ENCODE measurements at regions not wholly inside any gene's neighbourhood (a gene's known extent, or its start where the extent isn't known, plus 50 kb on each side); places are given as distances from the start of the nearest gene placed in this dataset.
A peak's percentile ranks its signal among the peaks of the same experiment; 100 is the strongest.
"Not testable (repeated sequence)": the region's sequence is repeated elsewhere in the genome, so short reads cannot be mapped to it uniquely, and the experiment has no call there.

- DNase-seq: no peak
Measured at GRCh38 chr14:21874167-21874566, 200.5 kb upstream of the OR4E1 start.

- DNase-seq: peak; percentile 49
Measured at GRCh38 chr14:21868442-21869046, 194.9 kb upstream of the OR4E1 start.

GRCh38 chr14:21867541-21867940, 193.9 kb upstream of the OR4E1 start:
- no peak for DNase-seq

GRCh38 chr14:21866479-21866878, 192.9 kb upstream of the OR4E1 start:
- no peak for DNase-seq

- DNase-seq: no peak
Measured at GRCh38 chr14:21863289-21863688, 189.7 kb upstream of the OR4E1 start.

GRCh38 chr14:21861153-21861552, 187.5 kb upstream of the OR4E1 start:
- DNase-seq: no peak

GRCh38 chr14:21860172-21860571, 186.6 kb upstream of the OR4E1 start:
- DNase-seq: peak; percentile 6

GRCh38 chr14:21852775-21853174, 179.2 kb upstream of the OR4E1 start:
- no peak for DNase-seq

GRCh38 chr14:21852061-21852664, 178.5 kb upstream of the OR4E1 start:
- peak; percentile 53 for DNase-seq

- DNase-seq: not testable (repeated sequence)
Measured at GRCh38 chr14:21846902-21847301, 173.3 kb upstream of the OR4E1 start.

- peak; percentile 59 for DNase-seq
Measured at GRCh38 chr14:21846227-21846885, 172.7 kb upstream of the OR4E1 start.

- DNase-seq: no peak
Measured at GRCh38 chr14:21840765-21841164, 167.1 kb upstream of the OR4E1 start.

- DNase-seq: no peak
Measured at GRCh38 chr14:21833836-21834235, 160.2 kb upstream of the OR4E1 start.

- DNase-seq: no peak
Measured at GRCh38 chr14:21825845-21826244, 152.2 kb upstream of the OR4E1 start.

GRCh38 chr14:21825149-21825743, 151.6 kb upstream of the OR4E1 start:
- peak; percentile 11 for DNase-seq

- DNase-seq: no peak
Measured at GRCh38 chr14:21822109-21822508, 148.5 kb upstream of the OR4E1 start.

- DNase-seq: no peak
Measured at GRCh38 chr14:21820631-21821030, 147.0 kb upstream of the OR4E1 start.

GRCh38 chr14:21819891-21820290, 146.3 kb upstream of the OR4E1 start:
- DNase-seq: not testable (repeated sequence)

GRCh38 chr14:21817010-21817409, 143.4 kb upstream of the OR4E1 start:
- not testable (repeated sequence) for DNase-seq

GRCh38 chr14:21807975-21808374, 134.4 kb upstream of the OR4E1 start:
- DNase-seq: no peak

- no peak for DNase-seq
Measured at GRCh38 chr14:21804981-21805380, 131.4 kb upstream of the OR4E1 start.

GRCh38 chr14:21802441-21802840, 128.8 kb upstream of the OR4E1 start:
- no peak for DNase-seq

GRCh38 chr14:21796916-21797315, 123.3 kb upstream of the OR4E1 start:
- DNase-seq: no peak

- DNase-seq: no peak
Measured at GRCh38 chr14:21795456-21795855, 121.8 kb upstream of the OR4E1 start.
